HepG2 (cell line): ENCODE measurements at regions not wholly inside any gene's neighbourhood (a gene's known extent, or its start where the extent isn't known, plus 50 kb on each side); places are given as distances from the start of the nearest gene placed in this dataset.

Source experiments
- ATAC-seq: fragments of 200-7000 bp; cut with Tn5 transposase; 3 replicates; pipeline ENCODE4 v1.9.1; 2020; ENCODE audit warnings: mild to moderate bottlenecking, moderate library complexity
- BruUV-seq: library from RNA; stranded (reverse); fragments of 400-500 nt; replicated peaks from 2 replicates; lab custom pipeline; 2021; lab: Mats Ljungman, UMichigan
- CTCF ChIA-PET: fragments of 300-600 bp; formaldehyde crosslinking; extraction: SDS; loops from one replicate; lab custom pipeline; 2021; ENCODE audit warnings: low total read pairs, inconsistent platforms, low intra/inter-chr PET ratio; lab: Yijun Ruan, JAX
- POLR2A ChIA-PET: fragments of 350-600 bp; sonication (Branson Sonifier 250); formaldehyde crosslinking; loops from one replicate; lab custom pipeline; 2020; ENCODE audit warnings: antibody characterized with exemption, inconsistent platforms; lab: Yijun Ruan, JAX
- DNase-seq: peaks from one replicate; pipeline ENCODE4 v3.0.0-alpha.2; 2015; ENCODE audit warnings: low spot score
- FAIRE-seq: peaks from 3 replicates; lab custom pipeline; 2011; peaks lifted over from hg19 to GRCh38; lab: Jason Lieb, UNC
- H2AFZ ChIP-seq: one replicate; pipeline ENCODE4 v1.6.1; 2011; ENCODE audit warnings: low read length, inconsistent platforms
- H3K27ac ChIP-seq: fragments of 300-600 bp; 3 replicates; pipeline ENCODE4 v1.8.0; 2011; ENCODE audit warnings: mixed run types, mild to moderate bottlenecking, mixed read lengths, low read length, inconsistent platforms; ENCODE audit not compliant: insufficient read depth; ENCODE audit errors: extremely low read length
- H3K27me3 ChIP-seq, 2 experiments: fragments of 200-600 bp in 1 of 2; 2 replicates in 1 of 2; 3 replicates in 1 of 2; pipeline versions ENCODE4 v1.6.0 to v1.8.0; 2011; ENCODE audit warnings: low read length in 2 of 2, mild to moderate bottlenecking in 2 of 2, moderate library complexity in 2 of 2, inconsistent platforms in 1 of 2; ENCODE audit not compliant: insufficient read depth in 2 of 2, control insufficient read depth in 1 of 2
- H3K36me3 ChIP-seq, 2 experiments: fragments of 200-600 bp in 1 of 2; replicated peaks in 1 of 2; 2 replicates in 1 of 2; 3 replicates in 1 of 2; pipeline versions ENCODE4 v1.5.1 to v1.8.0; 2011; ENCODE audit warnings: low read length in 2 of 2, inconsistent platforms in 1 of 2; ENCODE audit not compliant: insufficient read depth in 2 of 2, control insufficient read depth in 1 of 2
- H3K4me1 ChIP-seq: 2 replicates; pipeline ENCODE4 v1.5.1; 2012; ENCODE audit warnings: low read length, inconsistent platforms; ENCODE audit not compliant: insufficient read depth
- H3K4me2 ChIP-seq: 2 replicates; pipeline ENCODE4 v1.6.0; 2011; ENCODE audit warnings: low read depth, low read length, inconsistent platforms
- H3K4me3 ChIP-seq, 3 experiments: fragments of 200-600 bp in 1 of 3; sonication (generic), shearing (Covaris generic) in 1 of 3; replicated peaks in 1 of 3; 2 replicates each; pipeline ENCODE4 v1.5.1; 2011 to 2016; ENCODE audit warnings: low read length in 3 of 3, inconsistent platforms in 2 of 3, low read depth in 2 of 3, mild to moderate bottlenecking in 2 of 3, control low read depth in 1 of 3, mixed read lengths in 1 of 3; ENCODE audit not compliant: insufficient read depth in 1 of 3
- H3K79me2 ChIP-seq: one replicate; pipeline ENCODE4 v1.6.1; 2011; ENCODE audit warnings: low read length, inconsistent platforms; ENCODE audit not compliant: insufficient read depth
- H3K9ac ChIP-seq: 2 replicates; pipeline ENCODE4 v1.6.0; 2011; ENCODE audit warnings: mild to moderate bottlenecking, low read depth, low read length, inconsistent platforms; ENCODE audit not compliant: insufficient read depth
- H3K9me3 ChIP-seq: 2 replicates; pipeline ENCODE4 v1.5.1; 2012; ENCODE audit warnings: mild to moderate bottlenecking, low read length
- H4K20me1 ChIP-seq: 2 replicates; pipeline ENCODE4 v1.6.0; 2011; ENCODE audit warnings: inconsistent platforms, mild to moderate bottlenecking, low read length, moderate library complexity; ENCODE audit not compliant: insufficient read depth
- BCL3 ChIP-seq: sonication (generic); formaldehyde crosslinking; IDR thresholded peaks from 2 replicates; pipeline ENCODE4 v1.5.1; 2020; ENCODE audit warnings: mild to moderate bottlenecking, missing genetic modification reagents, moderate library complexity
- ERF ChIP-seq: IDR thresholded peaks from 2 replicates; pipeline ENCODE4 v1.6.1; 2018; ENCODE audit warnings: missing biosample characterization, missing genetic modification reagents
- FOXO1 ChIP-seq: sonication (generic); formaldehyde crosslinking; IDR thresholded peaks from 2 replicates; pipeline ENCODE4 v1.4.0; 2020; ENCODE audit warnings: missing genetic modification reagents
- HIC2 ChIP-seq: sonication (generic); formaldehyde crosslinking; IDR thresholded peaks from 2 replicates; pipeline ENCODE4 v1.9.0; 2022; ENCODE audit warnings: low read depth, missing genetic modification reagents
- KDM2A ChIP-seq: sonication (generic); formaldehyde crosslinking; IDR thresholded peaks from 2 replicates; pipeline ENCODE4 v1.4.0; 2020; ENCODE audit warnings: low read depth, missing genetic modification reagents, borderline replicate concordance
- MAF1 ChIP-seq: sonication (generic); formaldehyde crosslinking; IDR thresholded peaks from 2 replicates; pipeline ENCODE4 v1.5.0; 2020; ENCODE audit warnings: missing genetic modification reagents, borderline replicate concordance
- NR2F1 ChIP-seq, 2 experiments: fragments of 450-650 bp in 1 of 2; formaldehyde crosslinking in 1 of 2; IDR thresholded peaks; 2 replicates each; pipeline versions ENCODE4 v1.5.0 to v1.6.1; 2016 to 2020; ENCODE audit warnings: mild to moderate bottlenecking in 1 of 2, missing compliant biosample characterization in 1 of 2, missing genetic modification reagents in 1 of 2, moderate library complexity in 1 of 2
- SIN3A ChIP-seq: IDR thresholded peaks from 2 replicates; pipeline ENCODE4 v1.6.1; 2011; ENCODE audit warnings: low read depth, mild to moderate bottlenecking, control low read depth, low read length, borderline replicate concordance
- WIZ ChIP-seq: sonication (generic); formaldehyde crosslinking; IDR thresholded peaks from 2 replicates; pipeline ENCODE4 v1.5.1; 2020; ENCODE audit warnings: mild to moderate bottlenecking, missing genetic modification reagents
- ZFP90 ChIP-seq: sonication (generic); formaldehyde crosslinking; IDR thresholded peaks from 2 replicates; pipeline ENCODE4 v1.8.0; 2022; ENCODE audit warnings: missing genetic modification reagents, mild to moderate bottlenecking, inconsistent platforms, borderline replicate concordance
- ZMAT3 ChIP-seq: sonication (generic); formaldehyde crosslinking; conservative IDR thresholded peaks from 2 replicates; pipeline ENCODE4 v1.7.0; 2021; ENCODE audit warnings: missing genetic modification reagents
- ZNF205 ChIP-seq: IDR thresholded peaks from 2 replicates; pipeline ENCODE4 v1.6.1; 2018; ENCODE audit warnings: missing biosample characterization, missing genetic modification reagents
- ZNF737 ChIP-seq: sonication (generic); formaldehyde crosslinking; IDR thresholded peaks from 2 replicates; pipeline ENCODE4 v1.5.0; 2020; ENCODE audit warnings: missing genetic modification reagents, mild to moderate bottlenecking, borderline replicate concordance
- ZNF746 ChIP-seq: sonication (generic); formaldehyde crosslinking; IDR thresholded peaks from 2 replicates; pipeline ENCODE4 v1.8.0; 2022; ENCODE audit warnings: mild to moderate bottlenecking, missing genetic modification reagents
- ZNF770 ChIP-seq: sonication (generic); formaldehyde crosslinking; IDR thresholded peaks from 2 replicates; pipeline ENCODE4 v1.5.0; 2020; ENCODE audit warnings: mild to moderate bottlenecking, missing genetic modification reagents
- WGBS: methylation state at CpG from one replicate; pipeline ENCODE4 v1.1.6; 2017; ENCODE audit warnings: low lambda C conversion rate; 5-methylcytosine and 5-hydroxymethylcytosine counted together
- in situ Hi-C: cut with HindIII; loops from 2 replicates; pipeline ENCODE4 v1.10.0; 2017; ENCODE audit warnings: low pct_unique_long_range_greater_than_20kb; ENCODE audit not compliant: extremely low pct_ligation_motif_present
- intact Hi-C: fragments of 100-400 bp; cut with micrococcal nuclease; formaldehyde crosslinking; loops from one replicate; pipeline ENCODE4 v1.10.0; 2022; ENCODE audit not compliant: unreplicated experiment
- TF ChIP-seq, protein P1 (sequence below): fragments of 450-650 bp; IDR thresholded peaks from 2 replicates; pipeline ENCODE4 v1.6.1; 2017
- TF ChIP-seq, protein P2 (sequence below): sonication (generic); formaldehyde crosslinking; IDR thresholded peaks from 2 replicates; pipeline ENCODE4 v1.4.0; 2020; ENCODE audit warnings: missing genetic modification reagents, borderline replicate concordance

DNA sequence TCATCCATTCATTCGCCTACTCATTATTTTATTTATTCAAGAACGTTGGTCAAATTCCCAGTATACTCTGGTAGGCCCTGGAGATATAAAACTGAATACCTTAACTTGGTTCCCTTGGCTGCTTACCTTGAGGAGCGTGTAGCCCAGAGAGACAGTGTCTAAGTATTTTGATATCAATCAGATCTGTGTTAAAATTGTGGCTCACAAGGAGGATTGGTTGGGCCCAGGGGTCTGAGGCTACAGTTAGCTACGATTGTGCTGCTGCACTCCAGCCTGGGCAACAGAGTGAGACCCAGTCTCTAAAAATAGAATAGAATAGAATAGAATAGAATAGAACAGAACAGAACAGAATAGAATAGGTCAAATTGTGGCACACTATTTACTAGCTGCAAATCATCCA, 438.4 kb downstream of the ADAMTS20 start:
- Histone ChIP-seq H3K9ac (no peak overlapping the region), H3K4me1 (no peaks in the 10 kb centered on the region), H3K4me2 (no peak overlapping the region), H3K4me3 (no peak overlapping the region), H3K9me3 (peaks cover 5% of the 10 kb centered on the region; the same call in 1 of the 2 replicates), H3K27ac (no peak overlapping the region), H4K20me1 (no peaks in the 10 kb centered on the region), H3K36me3 (no peaks in the 10 kb centered on the region), H3K27me3 (no peaks in the 10 kb centered on the region), H2AFZ (no peak overlapping the region), H3K79me2 (no peaks in the 10 kb centered on the region)
- DNase-seq = no peak
- FAIRE-seq = no peak
- no TSS peak for BruUV-seq
- 0% methylated on average over 4 of the region's 4 CpGs for WGBS
- ATAC-seq = no peak
- CTCF ChIA-PET = no interaction called here
- in situ Hi-C loops = no loop called here
- intact Hi-C loops = no loop called here
- POLR2A ChIA-PET = no interaction called here
- no peak for TF ChIP-seq ZFP90 (CRISPR knock-in tag)
- no peak for TF ChIP-seq ZNF746 (CRISPR knock-in tag)
- no peak for TF ChIP-seq ZNF205 (CRISPR knock-in tag)
- no peak for TF ChIP-seq WIZ (CRISPR knock-in tag)
- no peak for TF ChIP-seq ERF (CRISPR knock-in tag)
- TF ChIP-seq BCL3 = no peak
- no peak for TF ChIP-seq HIC2 (CRISPR knock-in tag)
- TF ChIP-seq ZNF770 = no peak
- no peak for TF ChIP-seq NR2F1 (CRISPR knock-in tag; IDR thresholded peaks at IDR 0.05)
- TF ChIP-seq, protein P1, sequence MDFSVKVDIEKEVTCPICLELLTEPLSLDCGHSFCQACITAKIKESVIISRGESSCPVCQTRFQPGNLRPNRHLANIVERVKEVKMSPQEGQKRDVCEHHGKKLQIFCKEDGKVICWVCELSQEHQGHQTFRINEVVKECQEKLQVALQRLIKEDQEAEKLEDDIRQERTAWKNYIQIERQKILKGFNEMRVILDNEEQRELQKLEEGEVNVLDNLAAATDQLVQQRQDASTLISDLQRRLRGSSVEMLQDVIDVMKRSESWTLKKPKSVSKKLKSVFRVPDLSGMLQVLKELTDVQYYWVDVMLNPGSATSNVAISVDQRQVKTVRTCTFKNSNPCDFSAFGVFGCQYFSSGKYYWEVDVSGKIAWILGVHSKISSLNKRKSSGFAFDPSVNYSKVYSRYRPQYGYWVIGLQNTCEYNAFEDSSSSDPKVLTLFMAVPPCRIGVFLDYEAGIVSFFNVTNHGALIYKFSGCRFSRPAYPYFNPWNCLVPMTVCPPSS = no peak
- TF ChIP-seq, protein P2, sequence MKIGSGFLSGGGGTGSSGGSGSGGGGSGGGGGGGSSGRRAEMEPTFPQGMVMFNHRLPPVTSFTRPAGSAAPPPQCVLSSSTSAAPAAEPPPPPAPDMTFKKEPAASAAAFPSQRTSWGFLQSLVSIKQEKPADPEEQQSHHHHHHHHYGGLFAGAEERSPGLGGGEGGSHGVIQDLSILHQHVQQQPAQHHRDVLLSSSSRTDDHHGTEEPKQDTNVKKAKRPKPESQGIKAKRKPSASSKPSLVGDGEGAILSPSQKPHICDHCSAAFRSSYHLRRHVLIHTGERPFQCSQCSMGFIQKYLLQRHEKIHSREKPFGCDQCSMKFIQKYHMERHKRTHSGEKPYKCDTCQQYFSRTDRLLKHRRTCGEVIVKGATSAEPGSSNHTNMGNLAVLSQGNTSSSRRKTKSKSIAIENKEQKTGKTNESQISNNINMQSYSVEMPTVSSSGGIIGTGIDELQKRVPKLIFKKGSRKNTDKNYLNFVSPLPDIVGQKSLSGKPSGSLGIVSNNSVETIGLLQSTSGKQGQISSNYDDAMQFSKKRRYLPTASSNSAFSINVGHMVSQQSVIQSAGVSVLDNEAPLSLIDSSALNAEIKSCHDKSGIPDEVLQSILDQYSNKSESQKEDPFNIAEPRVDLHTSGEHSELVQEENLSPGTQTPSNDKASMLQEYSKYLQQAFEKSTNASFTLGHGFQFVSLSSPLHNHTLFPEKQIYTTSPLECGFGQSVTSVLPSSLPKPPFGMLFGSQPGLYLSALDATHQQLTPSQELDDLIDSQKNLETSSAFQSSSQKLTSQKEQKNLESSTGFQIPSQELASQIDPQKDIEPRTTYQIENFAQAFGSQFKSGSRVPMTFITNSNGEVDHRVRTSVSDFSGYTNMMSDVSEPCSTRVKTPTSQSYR (CRISPR knock-in tag) = no peak
- no peak for TF ChIP-seq ZNF737 (CRISPR knock-in tag)
- no peak for TF ChIP-seq MAF1 (CRISPR knock-in tag)
- TF ChIP-seq ZMAT3 (CRISPR knock-in tag) = no peak
- TF ChIP-seq SIN3A = no peak
- no peak for TF ChIP-seq KDM2A
- no peak for TF ChIP-seq FOXO1 (CRISPR knock-in tag)
